CD14-positive monocyte (primary cell): ENCODE measurements at regions not wholly inside any gene's neighbourhood (a gene's known extent, or its start where the extent isn't known, plus 50 kb on each side); places are given as distances from the start of the nearest gene placed in this dataset.

Experiments
- DNase-seq, 3 donors: peaks; one replicate each; pipeline ENCODE4 v3.0.0-alpha.2; 2011 to 2022
- H2AFZ ChIP-seq: 2 replicates; pipeline ENCODE4 v1.6.0; 2012; ENCODE audit warnings: mild to moderate bottlenecking, low read depth, low read length, inconsistent platforms; ENCODE audit not compliant: insufficient read depth, poor library complexity, severe bottlenecking
- H3K27ac ChIP-seq, 2 donors: 1 replicate in 1 of 2; 2 replicates in 1 of 2; pipeline ENCODE4 v1.5.1; 2012 to 2013; ENCODE audit warnings: low read length in 2 of 2, control low read depth in 1 of 2, inconsistent platforms in 1 of 2, low read depth in 1 of 2, mild to moderate bottlenecking in 1 of 2
- H3K27me3 ChIP-seq, 2 donors: one replicate each; pipeline versions ENCODE4 v1.6.0 to v1.6.1; 2011 to 2013; ENCODE audit warnings: low read length in 2 of 2; ENCODE audit not compliant: control insufficient read depth in 2 of 2, insufficient read depth in 2 of 2
- H3K36me3 ChIP-seq, 2 donors: replicated peaks in 1 of 2; 1 replicate in 1 of 2; 2 replicates in 1 of 2; pipeline versions ENCODE4 v1.5.1 to v1.6.1; 2012 to 2013; ENCODE audit warnings: low read length in 2 of 2, control low read depth in 1 of 2, inconsistent platforms in 1 of 2, mild to moderate bottlenecking in 1 of 2; ENCODE audit not compliant: insufficient read depth in 2 of 2, control insufficient read depth in 1 of 2
- H3K4me1 ChIP-seq, 2 donors: 1 replicate in 1 of 2; 2 replicates in 1 of 2; pipeline versions ENCODE4 v1.5.1 to v1.6.1; 2012 to 2013; ENCODE audit warnings: low read length in 2 of 2, control low read depth in 1 of 2, inconsistent platforms in 1 of 2, mild to moderate bottlenecking in 1 of 2, moderate library complexity in 1 of 2; ENCODE audit not compliant: insufficient read depth in 2 of 2, control insufficient read depth in 1 of 2
- H3K4me2 ChIP-seq: replicated peaks from 2 replicates; pipeline ENCODE3; 2012; ENCODE audit warnings: low read length, moderate library complexity, mild to moderate bottlenecking; ENCODE audit not compliant: poor library complexity, severe bottlenecking; ENCODE audit errors: extremely low read depth
- H3K4me3 ChIP-seq, 3 experiments: fragments of 200-600 bp in 1 of 3; sonication (generic) in 1 of 3; replicated peaks in 1 of 3; 1 replicate in 2 of 3; 2 replicates in 1 of 3; pipeline ENCODE4 v1.5.1; 2011 to 2013; ENCODE audit warnings: low read length in 3 of 3, mild to moderate bottlenecking in 3 of 3, control low read depth in 2 of 3, low read depth in 2 of 3, inconsistent platforms in 1 of 3, moderate library complexity in 1 of 3
- H3K79me2 ChIP-seq: 2 replicates; pipeline ENCODE4 v1.6.0; 2012; ENCODE audit warnings: mild to moderate bottlenecking, control low read depth, inconsistent platforms, low read length, moderate library complexity; ENCODE audit not compliant: insufficient read depth
- H3K9ac ChIP-seq: 2 replicates; pipeline ENCODE4 v1.6.0; 2017; ENCODE audit warnings: low read length, mild to moderate bottlenecking; ENCODE audit not compliant: insufficient read depth, poor library complexity, severe bottlenecking
- H3K9me3 ChIP-seq, 2 donors: replicated peaks in 1 of 2; 1 replicate in 1 of 2; 2 replicates in 1 of 2; pipeline versions ENCODE4 v1.5.1 to v1.6.1; 2012 to 2013; ENCODE audit warnings: low read length in 2 of 2, control low read depth in 1 of 2; ENCODE audit not compliant: control insufficient read depth in 1 of 2, insufficient read depth in 1 of 2
- H4K20me1 ChIP-seq: 2 replicates; pipeline ENCODE4 v1.6.0; 2012; ENCODE audit warnings: mild to moderate bottlenecking, low read length, control low read depth, moderate library complexity; ENCODE audit not compliant: insufficient read depth
- H3K27ac Mint-ChIP-seq, 7 donors: one replicate each; pipeline ENCODE4 v1.8.0; 2020; ENCODE audit warnings: mild to moderate bottlenecking in 7 of 7, mixed read lengths in 7 of 7, moderate library complexity in 6 of 7, inconsistent platforms in 2 of 7
- H3K27me3 Mint-ChIP-seq, 3 donors: one replicate each; pipeline ENCODE4 v1.8.0; 2021 to 2022; ENCODE audit warnings: low read depth in 3 of 3, mild to moderate bottlenecking in 3 of 3, mixed read lengths in 3 of 3, moderate library complexity in 3 of 3, inconsistent platforms in 1 of 3
- H3K36me3 Mint-ChIP-seq, 2 donors: one replicate each; pipeline ENCODE4 v1.8.0; 2020; ENCODE audit warnings: mixed read lengths in 2 of 2, inconsistent platforms in 1 of 2, mild to moderate bottlenecking in 1 of 2
- H3K4me1 Mint-ChIP-seq: one replicate; pipeline ENCODE4 v1.8.0; 2020; ENCODE audit warnings: mild to moderate bottlenecking, mixed read lengths
- H3K4me3 Mint-ChIP-seq, 2 donors: one replicate each; pipeline ENCODE4 v1.8.0; 2020; ENCODE audit warnings: mild to moderate bottlenecking in 2 of 2, mixed read lengths in 2 of 2, moderate library complexity in 1 of 2
- H3K9me3 Mint-ChIP-seq, 7 donors: one replicate each; pipeline ENCODE4 v1.8.0; 2020 to 2022; ENCODE audit warnings: mixed read lengths in 7 of 7, mild to moderate bottlenecking in 6 of 7, moderate library complexity in 6 of 7, inconsistent platforms in 2 of 7
- WGBS: methylation state at CpG from one replicate; pipeline ENCODE4 v1.1.5; 2013; ENCODE audit warnings: missing lambda C conversion rate; ENCODE audit not compliant: insufficient coverage; 5-methylcytosine and 5-hydroxymethylcytosine counted together
- intact Hi-C, 2 donors: fragments of 100-400 bp; cut with micrococcal nuclease; formaldehyde crosslinking; loops; one replicate each; pipeline versions ENCODE4 v1.15.0 to v1.15.1; 2023
- TF ChIP-seq, protein P1 (sequence below): fragments of 200-600 bp; IDR thresholded peaks from one replicate; pipeline ENCODE4 v1.8.0; 2022; ENCODE audit warnings: antibody characterized with exemption, mild to moderate bottlenecking

DNA sequence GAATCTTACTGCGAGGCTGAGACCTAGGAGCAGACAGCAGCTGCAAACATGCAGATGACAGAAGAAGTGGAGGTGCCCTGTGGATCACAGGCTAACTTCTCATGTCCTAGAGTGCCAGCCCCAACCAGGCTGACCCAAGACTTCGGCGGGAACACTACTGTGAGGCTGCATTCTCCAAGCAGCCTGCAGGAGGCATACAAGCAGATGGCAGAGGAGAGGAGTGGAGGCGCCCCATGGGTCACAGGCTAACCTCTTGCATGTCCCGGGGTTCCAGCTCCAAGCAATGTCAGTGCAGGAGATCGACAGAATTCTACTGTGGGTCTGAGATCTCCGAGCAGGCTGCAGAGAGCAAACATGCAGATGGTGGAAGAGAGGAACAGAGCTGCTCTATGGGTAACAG is 98.1 kb upstream of the ZNF678 start:
- H3K36me3 ChIP-seq: no peaks in the 10 kb centered on the region

DNA sequence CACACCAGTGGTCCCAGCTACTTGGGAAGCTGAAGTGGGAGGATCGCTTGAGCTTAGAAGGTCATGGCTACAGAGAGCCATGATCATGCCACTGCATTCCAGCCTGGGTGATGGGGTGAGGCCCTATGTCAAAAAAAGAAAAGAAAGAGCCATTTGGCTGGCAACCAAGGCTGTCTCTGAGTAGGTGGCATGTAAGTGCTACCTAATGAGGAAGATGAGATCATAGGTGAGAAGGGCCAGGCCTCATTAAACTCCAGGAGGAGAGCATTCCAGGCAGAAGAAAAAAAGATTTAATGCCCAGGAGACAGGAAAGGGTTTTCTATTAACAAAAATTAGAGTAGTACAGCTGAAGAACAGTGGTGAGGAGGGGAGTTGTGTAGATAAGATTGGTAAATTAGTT is 103.4 kb upstream of the ZNF678 start:
- Histone ChIP-seq H3K4me3 (no peak overlapping the region), H3K27ac (no peak overlapping the region), H3K9me3 (no peaks in the 10 kb centered on the region), H3K9ac (no peak overlapping the region), H3K79me2 (no peaks in the 10 kb centered on the region), H3K36me3 (no peaks in the 10 kb centered on the region), H3K27me3 (no peaks in the 10 kb centered on the region), H4K20me1 (no peaks in the 10 kb centered on the region), H3K4me2 (no peak overlapping the region), H2AFZ (no peak overlapping the region), H3K4me1 (no peaks in the 10 kb centered on the region)
- Mint-ChIP-seq H3K9me3 (peaks cover 0 to 3% (median 0%) of the 10 kb centered on the region in 7 donors), H3K36me3 (no peaks in the 10 kb centered on the region), H3K4me1 (no peaks in the 10 kb centered on the region), H3K27ac (peak overlapping the region in 1 of 7 donors; percentile 51), H3K4me3 (no peak overlapping the region), H3K27me3 (peaks cover 3 to 5% (median 4%) of the 10 kb centered on the region in 3 donors)
- TF ChIP-seq, protein P1, sequence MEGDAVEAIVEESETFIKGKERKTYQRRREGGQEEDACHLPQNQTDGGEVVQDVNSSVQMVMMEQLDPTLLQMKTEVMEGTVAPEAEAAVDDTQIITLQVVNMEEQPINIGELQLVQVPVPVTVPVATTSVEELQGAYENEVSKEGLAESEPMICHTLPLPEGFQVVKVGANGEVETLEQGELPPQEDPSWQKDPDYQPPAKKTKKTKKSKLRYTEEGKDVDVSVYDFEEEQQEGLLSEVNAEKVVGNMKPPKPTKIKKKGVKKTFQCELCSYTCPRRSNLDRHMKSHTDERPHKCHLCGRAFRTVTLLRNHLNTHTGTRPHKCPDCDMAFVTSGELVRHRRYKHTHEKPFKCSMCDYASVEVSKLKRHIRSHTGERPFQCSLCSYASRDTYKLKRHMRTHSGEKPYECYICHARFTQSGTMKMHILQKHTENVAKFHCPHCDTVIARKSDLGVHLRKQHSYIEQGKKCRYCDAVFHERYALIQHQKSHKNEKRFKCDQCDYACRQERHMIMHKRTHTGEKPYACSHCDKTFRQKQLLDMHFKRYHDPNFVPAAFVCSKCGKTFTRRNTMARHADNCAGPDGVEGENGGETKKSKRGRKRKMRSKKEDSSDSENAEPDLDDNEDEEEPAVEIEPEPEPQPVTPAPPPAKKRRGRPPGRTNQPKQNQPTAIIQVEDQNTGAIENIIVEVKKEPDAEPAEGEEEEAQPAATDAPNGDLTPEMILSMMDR: no peak
- 33% methylated on average over 1 of the region's 1 CpG for WGBS
- intact Hi-C loops: no loop called here
- no peak for DNase-seq

More for the DNA sequence above, 98.1 kb upstream of the ZNF678 start:
- Histone ChIP-seq H3K9me3 (no peaks in the 10 kb centered on the region), H3K4me2 (no peak overlapping the region), H3K79me2 (no peaks in the 10 kb centered on the region), H3K9ac (no peak overlapping the region), H3K4me3 (no peak overlapping the region), H3K4me1 (no peaks in the 10 kb centered on the region), H3K27ac (no peak overlapping the region), H3K27me3 (no peaks in the 10 kb centered on the region), H2AFZ (no peak overlapping the region), H4K20me1 (no peaks in the 10 kb centered on the region)
- Mint-ChIP-seq H3K27ac (no peak overlapping the region), H3K4me1 (no peaks in the 10 kb centered on the region), H3K27me3 (peaks cover 2% of the 10 kb centered on the region in 3 donors), H3K36me3 (no peaks in the 10 kb centered on the region), H3K9me3 (peaks cover 0 to 6% (median 0%) of the 10 kb centered on the region in 7 donors), H3K4me3 (no peak overlapping the region)
- TF ChIP-seq, protein P1: no peak
- WGBS: 83% methylated on average over 5 of the region's 7 CpGs
- DNase-seq: no peak
- intact Hi-C loops: no loop called here
